ENCODE measurements at regions not wholly inside any gene's neighbourhood (a gene's known extent, or its start where the extent isn't known, plus 50 kb on each side); places are given as distances from the start of the nearest gene placed in this dataset.

DNA sequence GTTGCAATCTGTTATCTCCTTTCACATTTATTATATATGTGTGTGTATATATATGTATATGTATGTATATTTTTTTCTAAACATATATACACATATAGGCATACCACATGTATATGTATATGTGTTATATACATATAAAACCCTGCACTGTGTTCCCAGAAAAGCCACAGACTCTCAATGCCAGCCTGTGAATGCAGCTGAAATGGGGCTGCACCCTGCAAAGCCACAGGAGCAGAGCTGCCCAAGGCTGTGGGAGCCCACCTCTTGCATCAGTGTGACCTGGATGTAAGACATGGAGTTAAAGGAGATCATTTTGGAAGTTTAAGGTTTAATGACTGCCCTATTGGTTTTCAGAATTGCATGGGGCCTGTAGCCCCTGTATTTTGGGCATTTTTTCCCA lies 762.3 kb upstream of the ARPP21 start:
- FAIRE-seq (no peak), DNase-seq (ENCODE audit: low read depth, low spot score) (no peak)
- Histone ChIP-seq H3K9me3 (ENCODE audit: control insufficient read depth, low read depth, low read length) (no peaks in the 10 kb centered on the region), H4K20me1 (ENCODE audit: control insufficient read depth, extremely low read depth, insufficient read depth, low read length) (no peaks in the 10 kb centered on the region), H3K4me1 (ENCODE audit: control insufficient read depth, extremely low read depth, insufficient read depth, low read length) (no peaks in the 10 kb centered on the region), H3K36me3 (ENCODE audit: control insufficient read depth in 2 of 2, extremely low read depth in 1 of 2, insufficient read depth in 2 of 2, low read length in 2 of 2) (no peaks in the 10 kb centered on the region), H3K9ac (ENCODE audit: control insufficient read depth, extremely low read depth, insufficient read depth, low read length) (no peak overlapping the region), H3K27ac (ENCODE audit: control insufficient read depth, insufficient read depth, low read length) (no peak overlapping the region), H2AFZ (ENCODE audit: control insufficient read depth, low read length) (no peak overlapping the region), H3K9me1 (ENCODE audit: control insufficient read depth, extremely low read depth, insufficient read depth, low read length) (no peaks in the 10 kb centered on the region), H3K79me2 (ENCODE audit: control insufficient read depth, insufficient read depth, low read length) (no peaks in the 10 kb centered on the region), H3K4me2 (ENCODE audit: control insufficient read depth, extremely low read depth, insufficient read depth, low read depth, low read length) (no peak overlapping the region), H3K27me3 (ENCODE audit: control insufficient read depth, extremely low read depth, insufficient read depth, low read length) (no peaks in the 10 kb centered on the region), H3K4me3 (ENCODE audit: control insufficient read depth in 2 of 3, extremely low read depth in 1 of 3, insufficient read depth in 2 of 3, low read depth in 1 of 3, low read length in 3 of 3) (no peak overlapping the region)
- dilution Hi-C loops (cut with MboI; ENCODE audit: extremely low pct_ligation_motif_present, low sequenced_read_pairs): no loop called here
- no peak for TF ChIP-seq EZH2 (IDR thresholded peaks at IDR 0.05; ENCODE audit: low read length)

DNA sequence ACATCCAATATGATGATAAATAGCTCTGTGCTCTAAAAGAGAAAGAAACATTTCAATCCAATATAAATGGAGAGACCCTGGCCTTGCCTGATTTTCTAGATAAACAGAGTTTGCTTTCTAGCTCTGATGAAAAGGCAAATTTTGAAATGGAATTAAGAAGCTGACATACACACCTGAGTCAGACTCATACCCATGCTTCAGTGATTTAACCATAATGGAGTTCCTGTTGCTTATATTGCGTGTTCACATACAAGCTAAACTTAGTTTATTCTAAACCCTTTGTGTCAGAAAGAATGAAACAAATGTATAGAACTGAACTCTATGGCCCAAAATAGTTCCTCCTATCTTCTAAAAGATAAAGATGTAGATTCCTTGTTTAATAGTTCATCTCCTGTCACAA lies 760.8 kb upstream of the ARPP21 start:
- DNase-seq (ENCODE audit: low read depth, low spot score) (no peak), FAIRE-seq (no peak)
- H3K9me3 ChIP-seq (ENCODE audit: control insufficient read depth, low read depth, low read length): no peaks in the 10 kb centered on the region
- no peaks in the 10 kb centered on the region for H3K79me2 ChIP-seq (ENCODE audit: control insufficient read depth, insufficient read depth, low read length)
- no peak overlapping the region for H3K4me2 ChIP-seq (ENCODE audit: control insufficient read depth, extremely low read depth, insufficient read depth, low read depth, low read length)
- TF ChIP-seq EZH2 (IDR thresholded peaks at IDR 0.05; ENCODE audit: low read length): no peak
- TF ChIP-seq, protein P1, sequence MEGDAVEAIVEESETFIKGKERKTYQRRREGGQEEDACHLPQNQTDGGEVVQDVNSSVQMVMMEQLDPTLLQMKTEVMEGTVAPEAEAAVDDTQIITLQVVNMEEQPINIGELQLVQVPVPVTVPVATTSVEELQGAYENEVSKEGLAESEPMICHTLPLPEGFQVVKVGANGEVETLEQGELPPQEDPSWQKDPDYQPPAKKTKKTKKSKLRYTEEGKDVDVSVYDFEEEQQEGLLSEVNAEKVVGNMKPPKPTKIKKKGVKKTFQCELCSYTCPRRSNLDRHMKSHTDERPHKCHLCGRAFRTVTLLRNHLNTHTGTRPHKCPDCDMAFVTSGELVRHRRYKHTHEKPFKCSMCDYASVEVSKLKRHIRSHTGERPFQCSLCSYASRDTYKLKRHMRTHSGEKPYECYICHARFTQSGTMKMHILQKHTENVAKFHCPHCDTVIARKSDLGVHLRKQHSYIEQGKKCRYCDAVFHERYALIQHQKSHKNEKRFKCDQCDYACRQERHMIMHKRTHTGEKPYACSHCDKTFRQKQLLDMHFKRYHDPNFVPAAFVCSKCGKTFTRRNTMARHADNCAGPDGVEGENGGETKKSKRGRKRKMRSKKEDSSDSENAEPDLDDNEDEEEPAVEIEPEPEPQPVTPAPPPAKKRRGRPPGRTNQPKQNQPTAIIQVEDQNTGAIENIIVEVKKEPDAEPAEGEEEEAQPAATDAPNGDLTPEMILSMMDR (optimal IDR thresholded peaks at IDR 0.05 in 1 of 3, IDR thresholded peaks at IDR 0.05 in 1 of 3, conservative IDR thresholded peaks at IDR 0.05 in 1 of 3; ENCODE audit: extremely low read depth in 1 of 3, insufficient read depth in 2 of 3, low read length in 3 of 3): no peak
- H3K27me3 ChIP-seq (ENCODE audit: control insufficient read depth, extremely low read depth, insufficient read depth, low read length): no peaks in the 10 kb centered on the region
- H3K9me1 ChIP-seq (ENCODE audit: control insufficient read depth, extremely low read depth, insufficient read depth, low read length): no peaks in the 10 kb centered on the region
- H3K4me1 ChIP-seq (ENCODE audit: control insufficient read depth, extremely low read depth, insufficient read depth, low read length): no peaks in the 10 kb centered on the region
- H3K9ac ChIP-seq (ENCODE audit: control insufficient read depth, extremely low read depth, insufficient read depth, low read length): no peak overlapping the region
- H4K20me1 ChIP-seq (ENCODE audit: control insufficient read depth, extremely low read depth, insufficient read depth, low read length): no peaks in the 10 kb centered on the region
- no peak overlapping the region for H3K4me3 ChIP-seq (ENCODE audit: control insufficient read depth in 2 of 3, extremely low read depth in 1 of 3, insufficient read depth in 2 of 3, low read depth in 1 of 3, low read length in 3 of 3)
- dilution Hi-C loops (cut with MboI; ENCODE audit: extremely low pct_ligation_motif_present, low sequenced_read_pairs): no loop called here
- no peak overlapping the region for H3K27ac ChIP-seq (ENCODE audit: control insufficient read depth, insufficient read depth, low read length)
- H3K36me3 ChIP-seq (ENCODE audit: control insufficient read depth in 2 of 2, extremely low read depth in 1 of 2, insufficient read depth in 2 of 2, low read length in 2 of 2): no peaks in the 10 kb centered on the region
- H2AFZ ChIP-seq (ENCODE audit: control insufficient read depth, low read length): no peak overlapping the region

DNA sequence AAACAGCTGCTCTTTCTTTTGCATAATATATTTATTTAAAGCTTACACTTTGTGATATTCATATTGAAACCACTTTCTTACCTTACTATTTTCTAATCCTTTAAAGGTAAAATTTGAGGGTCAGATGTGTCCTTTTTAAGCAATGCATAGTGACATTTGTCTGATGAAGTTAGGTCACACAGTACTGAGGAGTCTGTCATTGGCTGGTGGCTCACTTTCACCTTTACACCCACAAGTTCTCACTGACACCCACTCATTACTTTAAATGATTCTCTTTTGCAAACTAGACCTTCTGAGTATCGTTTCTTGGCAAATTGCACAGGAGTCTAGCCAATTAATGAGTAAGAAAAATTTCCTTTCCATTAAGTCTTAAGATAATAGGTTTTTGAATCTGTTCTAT lies 758.3 kb upstream of the ARPP21 start:
- no peak for FAIRE-seq
- no peaks in the 10 kb centered on the region for H3K79me2 ChIP-seq (ENCODE audit: control insufficient read depth, insufficient read depth, low read length)
- no peak overlapping the region for H3K4me2 ChIP-seq (ENCODE audit: control insufficient read depth, extremely low read depth, insufficient read depth, low read depth, low read length)
- no peaks in the 10 kb centered on the region for H3K36me3 ChIP-seq (ENCODE audit: control insufficient read depth in 2 of 2, extremely low read depth in 1 of 2, insufficient read depth in 2 of 2, low read length in 2 of 2)
- no peak for DNase-seq (ENCODE audit: low read depth, low spot score)
- no peak overlapping the region for H3K4me3 ChIP-seq (ENCODE audit: control insufficient read depth in 2 of 3, extremely low read depth in 1 of 3, insufficient read depth in 2 of 3, low read depth in 1 of 3, low read length in 3 of 3)
- no peaks in the 10 kb centered on the region for H3K27me3 ChIP-seq (ENCODE audit: control insufficient read depth, extremely low read depth, insufficient read depth, low read length)
- no peak overlapping the region for H3K9ac ChIP-seq (ENCODE audit: control insufficient read depth, extremely low read depth, insufficient read depth, low read length)
- no peaks in the 10 kb centered on the region for H3K9me1 ChIP-seq (ENCODE audit: control insufficient read depth, extremely low read depth, insufficient read depth, low read length)
- H4K20me1 ChIP-seq (ENCODE audit: control insufficient read depth, extremely low read depth, insufficient read depth, low read length): no peaks in the 10 kb centered on the region
- H3K27ac ChIP-seq (ENCODE audit: control insufficient read depth, insufficient read depth, low read length): no peak overlapping the region
- TF ChIP-seq, protein P1 (optimal IDR thresholded peaks at IDR 0.05 in 1 of 3, IDR thresholded peaks at IDR 0.05 in 1 of 3, conservative IDR thresholded peaks at IDR 0.05 in 1 of 3; ENCODE audit: extremely low read depth in 1 of 3, insufficient read depth in 2 of 3, low read length in 3 of 3): no peak
- TF ChIP-seq EZH2 (IDR thresholded peaks at IDR 0.05; ENCODE audit: low read length): no peak
- H2AFZ ChIP-seq (ENCODE audit: control insufficient read depth, low read length): no peak overlapping the region
- H3K9me3 ChIP-seq (ENCODE audit: control insufficient read depth, low read depth, low read length): no peaks in the 10 kb centered on the region
- H3K4me1 ChIP-seq (ENCODE audit: control insufficient read depth, extremely low read depth, insufficient read depth, low read length): no peaks in the 10 kb centered on the region
- dilution Hi-C loops (cut with MboI; ENCODE audit: extremely low pct_ligation_motif_present, low sequenced_read_pairs): no loop called here

Data from keratinocyte (primary cell).